ENCODE measurements at regions not wholly inside any gene's neighbourhood (a gene's known extent, or its start where the extent isn't known, plus 50 kb on each side); places are given as distances from the start of the nearest gene placed in this dataset.
A peak's percentile ranks its signal among the peaks of the same experiment; 100 is the strongest.

- Histone ChIP-seq H3K27me3 (no peaks in the 10 kb centered on the region), H3K4me3 (no peak overlapping the region), H3K4me1 (no peaks in the 10 kb centered on the region), H3K36me3 (no peaks in the 10 kb centered on the region), H3K27ac (no peak overlapping the region), H3K9me3 (no peaks in the 10 kb centered on the region)
- ATAC-seq (ENCODE audit: low FRiP score in 2 of 2) (no peak), DNase-seq (no peak)
- WGBS, 2 donors = 61 to 77% methylated on average over 2 of the region's 2 CpGs
- TF ChIP-seq POLR2A (IDR thresholded peaks at IDR 0.05) (no peak), POLR2AphosphoS5 (IDR thresholded peaks at IDR 0.05) (no peak), EP300 (IDR thresholded peaks at IDR 0.05) (no peak)
- TF ChIP-seq, protein P1, sequence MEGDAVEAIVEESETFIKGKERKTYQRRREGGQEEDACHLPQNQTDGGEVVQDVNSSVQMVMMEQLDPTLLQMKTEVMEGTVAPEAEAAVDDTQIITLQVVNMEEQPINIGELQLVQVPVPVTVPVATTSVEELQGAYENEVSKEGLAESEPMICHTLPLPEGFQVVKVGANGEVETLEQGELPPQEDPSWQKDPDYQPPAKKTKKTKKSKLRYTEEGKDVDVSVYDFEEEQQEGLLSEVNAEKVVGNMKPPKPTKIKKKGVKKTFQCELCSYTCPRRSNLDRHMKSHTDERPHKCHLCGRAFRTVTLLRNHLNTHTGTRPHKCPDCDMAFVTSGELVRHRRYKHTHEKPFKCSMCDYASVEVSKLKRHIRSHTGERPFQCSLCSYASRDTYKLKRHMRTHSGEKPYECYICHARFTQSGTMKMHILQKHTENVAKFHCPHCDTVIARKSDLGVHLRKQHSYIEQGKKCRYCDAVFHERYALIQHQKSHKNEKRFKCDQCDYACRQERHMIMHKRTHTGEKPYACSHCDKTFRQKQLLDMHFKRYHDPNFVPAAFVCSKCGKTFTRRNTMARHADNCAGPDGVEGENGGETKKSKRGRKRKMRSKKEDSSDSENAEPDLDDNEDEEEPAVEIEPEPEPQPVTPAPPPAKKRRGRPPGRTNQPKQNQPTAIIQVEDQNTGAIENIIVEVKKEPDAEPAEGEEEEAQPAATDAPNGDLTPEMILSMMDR (IDR thresholded peaks at IDR 0.05) = no peak
Measured at GRCh38 chr3:96236522-96236921, 577.9 kb upstream of the EPHA6 start.

DNA sequence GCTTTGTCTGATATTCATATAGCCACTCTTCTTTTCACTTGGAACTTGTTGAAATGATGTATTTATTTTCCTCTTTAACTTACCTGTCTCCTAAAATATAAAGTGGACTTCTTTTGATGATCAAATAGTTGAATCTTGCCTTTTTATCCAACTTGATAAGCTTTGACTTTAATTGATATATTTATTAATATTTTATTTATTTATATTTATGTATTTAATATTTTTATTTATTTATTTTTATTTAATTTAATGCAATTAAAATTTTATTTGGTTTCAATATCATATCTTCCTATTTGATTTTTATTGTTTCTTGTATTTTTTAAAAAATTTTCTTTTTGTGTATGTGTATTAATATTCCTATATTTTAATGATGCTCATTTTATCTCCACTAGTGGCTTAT lies 555.1 kb upstream of the EPHA6 start:
- no peak for DNase-seq
- TF ChIP-seq, protein P1 (IDR thresholded peaks at IDR 0.05) = no peak
- TF ChIP-seq POLR2AphosphoS5 (IDR thresholded peaks at IDR 0.05) = no peak
- no peak for TF ChIP-seq POLR2A (IDR thresholded peaks at IDR 0.05)
- no peak for TF ChIP-seq EP300 (IDR thresholded peaks at IDR 0.05)

GRCh38 chr3:96264701-96265100 lies 549.7 kb upstream of the EPHA6 start:
- TF ChIP-seq POLR2AphosphoS5 (IDR thresholded peaks at IDR 0.05) (no peak), EP300 (IDR thresholded peaks at IDR 0.05) (no peak), POLR2A (IDR thresholded peaks at IDR 0.05) (no peak)
- TF ChIP-seq, protein P1 (IDR thresholded peaks at IDR 0.05) = no peak
- H3K4me3 ChIP-seq = no peak overlapping the region
- H3K36me3 ChIP-seq = no peaks in the 10 kb centered on the region
- DNase-seq (no peak), ATAC-seq (ENCODE audit: low FRiP score in 2 of 2) (no peak)
- WGBS, 2 donors = 94 to 96% methylated on average over 2 of the region's 2 CpGs
- H3K27ac ChIP-seq = no peak overlapping the region
- no peaks in the 10 kb centered on the region for H3K4me1 ChIP-seq
- no peaks in the 10 kb centered on the region for H3K27me3 ChIP-seq
- no peaks in the 10 kb centered on the region for H3K9me3 ChIP-seq

More for the DNA sequence above, 555.1 kb upstream of the EPHA6 start:
- Histone ChIP-seq H3K27me3 (no peaks in the 10 kb centered on the region), H3K9me3 (no peaks in the 10 kb centered on the region), H3K27ac (no peak overlapping the region), H3K36me3 (no peaks in the 10 kb centered on the region), H3K4me1 (no peaks in the 10 kb centered on the region), H3K4me3 (no peak overlapping the region)
- ATAC-seq (ENCODE audit: low FRiP score in 2 of 2) = no peak

DNA sequence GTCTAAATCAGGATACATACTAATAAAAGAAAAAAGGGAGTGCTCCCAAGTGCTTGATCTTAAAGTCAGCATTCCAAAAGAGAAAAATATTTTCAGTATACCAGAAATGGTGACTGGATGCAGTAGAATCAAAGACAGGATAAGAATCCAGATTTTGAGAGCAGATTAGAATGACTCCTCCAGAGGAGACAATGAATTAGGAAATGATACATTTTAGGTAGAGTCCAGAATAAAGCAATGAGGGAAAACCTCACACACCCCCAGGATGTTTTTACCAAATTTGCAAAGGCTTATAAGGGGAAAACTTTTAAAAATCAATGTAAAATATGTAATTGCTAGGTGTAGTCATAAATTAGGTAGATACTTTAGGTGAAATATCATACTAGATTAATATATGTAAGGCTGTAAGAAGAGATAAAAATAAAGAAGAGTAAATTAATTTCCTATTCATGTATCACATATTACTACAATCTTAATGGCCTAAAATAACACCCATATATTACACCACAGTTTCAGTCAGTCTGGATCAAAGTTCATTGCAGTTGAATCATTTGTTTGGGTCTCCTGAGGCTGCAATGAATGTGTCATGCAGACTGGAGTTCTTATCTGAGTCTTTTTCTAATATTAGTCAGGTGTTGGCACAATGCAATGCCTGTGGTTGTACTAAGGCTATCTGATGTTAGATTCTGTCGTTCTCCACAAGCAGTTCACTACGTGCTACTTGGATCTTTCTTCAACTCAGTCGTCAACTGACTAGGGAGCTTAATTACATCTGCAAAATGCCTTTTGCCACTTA lies 547.8 kb upstream of the EPHA6 start:
- WGBS, 2 donors = 44 to 66% methylated on average over 3 of the region's 3 CpGs
- no peaks in the 10 kb centered on the region for H3K9me3 ChIP-seq
- DNase-seq (no peak), ATAC-seq (ENCODE audit: low FRiP score in 2 of 2) (peak in 1 of 2 donors; percentile 92)
- no peaks in the 10 kb centered on the region for H3K4me1 ChIP-seq
- no peak overlapping the region for H3K27ac ChIP-seq
- H3K36me3 ChIP-seq = no peaks in the 10 kb centered on the region
- no peak overlapping the region for H3K4me3 ChIP-seq
- no peaks in the 10 kb centered on the region for H3K27me3 ChIP-seq
- TF ChIP-seq POLR2AphosphoS5 (IDR thresholded peaks at IDR 0.05) (no peak), EP300 (IDR thresholded peaks at IDR 0.05) (no peak), POLR2A (IDR thresholded peaks at IDR 0.05) (no peak)
- TF ChIP-seq, protein P1 (IDR thresholded peaks at IDR 0.05) = no peak

DNA sequence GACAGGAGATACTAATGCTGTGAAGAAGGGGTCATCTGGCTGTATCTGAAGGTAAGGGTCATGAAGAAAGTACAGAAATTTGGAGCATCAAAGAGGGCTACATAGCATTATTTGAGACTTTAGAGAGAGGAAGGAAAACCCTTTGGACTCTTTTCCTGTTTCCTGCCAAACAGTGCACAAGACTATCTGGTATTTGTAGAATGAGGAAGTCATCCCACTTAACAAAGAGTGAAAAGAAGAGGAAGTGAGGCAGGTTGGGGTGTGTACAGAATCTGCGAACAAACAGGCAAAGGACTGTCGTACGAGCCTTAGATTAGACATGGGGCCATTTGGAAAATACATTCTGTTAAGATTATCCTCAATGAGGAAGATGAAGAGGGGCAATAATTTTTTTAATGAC lies 546.8 kb upstream of the EPHA6 start:
- H3K36me3 ChIP-seq = no peaks in the 10 kb centered on the region
- DNase-seq (no peak), ATAC-seq (ENCODE audit: low FRiP score in 2 of 2) (no peak)
- no peaks in the 10 kb centered on the region for H3K9me3 ChIP-seq
- no peak overlapping the region for H3K27ac ChIP-seq
- no peaks in the 10 kb centered on the region for H3K27me3 ChIP-seq
- no peaks in the 10 kb centered on the region for H3K4me1 ChIP-seq
- TF ChIP-seq POLR2AphosphoS5 (IDR thresholded peaks at IDR 0.05) (no peak), POLR2A (IDR thresholded peaks at IDR 0.05) (no peak), EP300 (IDR thresholded peaks at IDR 0.05) (no peak)
- TF ChIP-seq, protein P1 (IDR thresholded peaks at IDR 0.05) = no peak
- 35 to 43% methylated on average over 3 of the region's 3 CpGs for WGBS, 2 donors
- no peak overlapping the region for H3K4me3 ChIP-seq

All from upper lobe of left lung (tissue), 6 donors.